Left lung (tissue), 4 donors: ENCODE measurements at regions not wholly inside any gene's neighbourhood (a gene's known extent, or its start where the extent isn't known, plus 50 kb on each side); places are given as distances from the start of the nearest gene placed in this dataset.

Experiments used
- ATAC-seq: fragments of 200-7000 bp; cut with Tn5 transposase; one replicate; pipeline ENCODE4 v1.9.1; 2020; ENCODE audit warnings: moderate library complexity
- DNase-seq, 4 donors: peaks; one replicate each; pipeline ENCODE4 v3.0.0-alpha.2; 2013 to 2020
- H3K27ac ChIP-seq, 2 donors: fragments of 200-600 bp; sonication (generic) in 1 of 2; one replicate each; pipeline versions ENCODE4 v1.5.0 to v1.8.0; 2020 to 2021
- H3K27me3 ChIP-seq, 2 donors: fragments of 200-600 bp; sonication (generic) in 1 of 2; one replicate each; pipeline versions ENCODE4 v1.5.0 to v1.8.0; 2020 to 2021
- H3K36me3 ChIP-seq, 2 donors: fragments of 200-600 bp; sonication (generic) in 1 of 2; one replicate each; pipeline versions ENCODE4 v1.5.0 to v1.8.0; 2020 to 2021
- H3K4me1 ChIP-seq, 2 donors: fragments of 200-600 bp; one replicate each; pipeline ENCODE4 v1.8.0; 2021
- H3K4me3 ChIP-seq, 2 donors: fragments of 200-600 bp; sonication (generic) in 1 of 2; one replicate each; pipeline versions ENCODE4 v1.5.0 to v1.8.0; 2020 to 2021; ENCODE audit warnings: mild to moderate bottlenecking in 1 of 2
- H3K9me3 ChIP-seq, 2 donors: fragments of 200-600 bp; sonication (generic) in 1 of 2; one replicate each; pipeline versions ENCODE4 v1.5.0 to v1.8.0; 2020 to 2021
- intact Hi-C, 2 donors: fragments of 100-400 bp; cut with DNase I; formaldehyde crosslinking; loops; one replicate each; pipeline versions ENCODE4 v1.11.2 to v1.14.2; 2022
- TF ChIP-seq, protein P1 (sequence below), 2 donors: fragments of 200-600 bp; sonication (generic) in 1 of 2; IDR thresholded peaks; one replicate each; pipeline versions ENCODE4 v1.5.0 to v1.8.0; 2021; ENCODE audit warnings: antibody characterized with exemption in 2 of 2
- donor health status: DM: no; HTN: yes; CAD: no.
- donor health status: DM: no; HTN: no; CAD: no.

DNA sequence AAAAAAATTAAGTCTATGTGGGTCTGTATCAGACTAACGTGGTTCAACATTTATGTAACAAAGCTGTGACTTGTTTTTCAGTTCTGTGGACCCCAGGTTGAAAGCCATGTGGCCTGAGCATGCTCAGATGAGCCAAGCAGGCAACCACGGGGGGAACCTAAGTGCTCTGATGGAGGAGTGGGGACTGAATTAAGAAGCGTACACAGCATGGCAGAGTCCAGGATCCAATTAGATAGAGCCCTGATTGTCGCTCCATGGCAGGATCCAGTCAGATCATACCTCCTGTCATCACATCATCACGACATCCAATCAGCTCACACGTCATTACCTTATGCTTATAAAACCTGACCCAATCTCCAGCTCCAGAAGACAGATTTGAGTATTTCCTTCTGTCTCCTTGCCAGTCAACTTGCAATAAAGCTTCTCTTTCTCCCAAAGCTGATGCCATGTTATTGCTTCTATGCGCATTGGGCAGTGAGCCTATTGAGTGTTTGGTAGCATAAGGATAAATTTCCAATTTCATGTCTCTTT, 1013.1 kb upstream of the TMEM132C start:
- Histone ChIP-seq H3K27ac (no peak overlapping the region), H3K36me3 (no peaks in the 10 kb centered on the region), H3K4me1 (no peaks in the 10 kb centered on the region), H3K4me3 (no peak overlapping the region), H3K9me3 (no peaks in the 10 kb centered on the region), H3K27me3 (no peaks in the 10 kb centered on the region)
- intact Hi-C loops = no loop called here
- ATAC-seq = no peak
- no peak for DNase-seq
- TF ChIP-seq, protein P1, sequence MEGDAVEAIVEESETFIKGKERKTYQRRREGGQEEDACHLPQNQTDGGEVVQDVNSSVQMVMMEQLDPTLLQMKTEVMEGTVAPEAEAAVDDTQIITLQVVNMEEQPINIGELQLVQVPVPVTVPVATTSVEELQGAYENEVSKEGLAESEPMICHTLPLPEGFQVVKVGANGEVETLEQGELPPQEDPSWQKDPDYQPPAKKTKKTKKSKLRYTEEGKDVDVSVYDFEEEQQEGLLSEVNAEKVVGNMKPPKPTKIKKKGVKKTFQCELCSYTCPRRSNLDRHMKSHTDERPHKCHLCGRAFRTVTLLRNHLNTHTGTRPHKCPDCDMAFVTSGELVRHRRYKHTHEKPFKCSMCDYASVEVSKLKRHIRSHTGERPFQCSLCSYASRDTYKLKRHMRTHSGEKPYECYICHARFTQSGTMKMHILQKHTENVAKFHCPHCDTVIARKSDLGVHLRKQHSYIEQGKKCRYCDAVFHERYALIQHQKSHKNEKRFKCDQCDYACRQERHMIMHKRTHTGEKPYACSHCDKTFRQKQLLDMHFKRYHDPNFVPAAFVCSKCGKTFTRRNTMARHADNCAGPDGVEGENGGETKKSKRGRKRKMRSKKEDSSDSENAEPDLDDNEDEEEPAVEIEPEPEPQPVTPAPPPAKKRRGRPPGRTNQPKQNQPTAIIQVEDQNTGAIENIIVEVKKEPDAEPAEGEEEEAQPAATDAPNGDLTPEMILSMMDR (IDR thresholded peaks at IDR 0.05) = no peak

DNA sequence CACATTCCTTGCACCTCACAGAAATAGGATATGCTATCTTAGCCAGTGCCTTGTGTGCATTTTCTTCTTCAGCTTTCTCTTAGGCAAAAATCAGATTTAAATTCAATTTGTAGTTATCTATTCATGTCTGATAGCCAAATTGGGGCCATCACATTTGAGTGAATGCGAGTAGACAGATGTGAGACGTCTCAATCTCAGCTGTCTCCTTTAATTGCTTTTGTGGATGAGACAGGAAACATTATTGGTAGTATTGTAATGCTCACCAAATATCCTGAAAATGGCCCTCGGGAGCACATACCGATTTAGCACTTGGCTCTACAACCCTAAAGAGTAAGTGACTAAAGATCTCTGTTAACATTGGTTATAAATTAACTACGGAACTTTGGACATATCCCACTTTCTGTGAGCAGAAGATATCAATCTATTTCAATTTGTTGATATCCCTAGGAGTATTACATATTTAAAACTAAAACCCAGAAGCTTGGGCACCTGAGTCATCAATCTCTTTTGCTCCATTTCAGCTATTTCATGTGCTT, 1012.5 kb upstream of the TMEM132C start:
- Histone ChIP-seq H3K4me3 (no peak overlapping the region), H3K9me3 (no peaks in the 10 kb centered on the region), H3K27ac (no peak overlapping the region), H3K27me3 (no peaks in the 10 kb centered on the region), H3K36me3 (no peaks in the 10 kb centered on the region), H3K4me1 (no peaks in the 10 kb centered on the region)
- intact Hi-C loops = no loop called here
- ATAC-seq = no peak
- TF ChIP-seq, protein P1 (IDR thresholded peaks at IDR 0.05) = no peak
- DNase-seq = no peak

DNA sequence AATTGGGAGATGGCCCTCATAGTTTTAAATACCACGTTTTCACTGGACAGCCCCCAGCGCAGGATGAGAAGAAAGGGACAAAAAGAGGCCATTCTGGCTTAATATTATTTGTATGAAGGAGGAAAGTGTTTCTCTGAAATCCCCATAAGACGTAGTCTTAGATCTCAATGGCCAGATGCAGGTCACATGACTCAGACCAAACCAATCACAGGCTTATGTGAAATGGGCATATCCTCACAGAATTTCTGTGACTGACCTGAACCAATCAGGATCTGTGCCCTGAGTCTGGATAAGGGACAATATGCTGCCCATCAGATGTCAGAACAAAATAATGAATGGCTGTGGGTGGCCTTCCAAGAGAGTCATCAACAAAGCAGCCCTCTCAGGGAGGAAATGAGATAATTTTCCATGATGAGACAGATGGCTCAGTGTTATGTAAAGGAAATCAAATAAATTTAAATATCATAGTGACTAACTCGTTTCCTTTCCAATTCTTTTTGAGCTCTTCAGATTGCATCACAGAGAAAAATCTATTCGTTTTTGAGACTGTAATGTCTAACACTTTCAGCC, 1009.5 kb upstream of the TMEM132C start:
- intact Hi-C loops = no loop called here
- no peak for DNase-seq
- Histone ChIP-seq H3K27me3 (no peaks in the 10 kb centered on the region), H3K4me3 (no peak overlapping the region), H3K27ac (no peak overlapping the region), H3K36me3 (no peaks in the 10 kb centered on the region), H3K9me3 (no peaks in the 10 kb centered on the region), H3K4me1 (no peaks in the 10 kb centered on the region)
- ATAC-seq = no peak
- TF ChIP-seq, protein P1 (IDR thresholded peaks at IDR 0.05) = no peak

DNA sequence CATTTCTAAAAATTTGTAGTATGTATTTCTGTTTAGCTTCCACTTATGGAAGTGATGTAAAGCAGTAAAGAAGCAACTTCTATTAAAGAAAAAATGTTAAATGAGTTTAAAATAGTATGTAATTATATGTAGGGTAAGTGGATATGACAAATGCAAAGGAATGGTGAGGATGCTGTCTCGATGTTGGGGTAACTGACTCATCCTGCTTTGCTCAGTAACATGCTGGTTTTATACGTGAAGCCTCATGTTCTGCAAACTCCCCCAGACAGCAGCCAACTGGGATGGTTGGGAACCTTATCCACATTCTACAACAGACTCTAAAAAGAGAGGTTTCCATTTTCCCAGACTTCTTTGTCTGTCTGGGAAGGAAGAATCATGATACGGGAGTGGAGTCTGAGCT, 1006.4 kb upstream of the TMEM132C start:
- DNase-seq (no peak), ATAC-seq (no peak)
- no peaks in the 10 kb centered on the region for H3K36me3 ChIP-seq
- H3K9me3 ChIP-seq = peaks cover 0 to 5% of the 10 kb centered on the region in 2 donors
- H3K27ac ChIP-seq = no peak overlapping the region
- no peaks in the 10 kb centered on the region for H3K4me1 ChIP-seq
- TF ChIP-seq, protein P1 (IDR thresholded peaks at IDR 0.05) = no peak
- H3K27me3 ChIP-seq = no peaks in the 10 kb centered on the region
- intact Hi-C loops = no loop called here
- no peak overlapping the region for H3K4me3 ChIP-seq

DNA sequence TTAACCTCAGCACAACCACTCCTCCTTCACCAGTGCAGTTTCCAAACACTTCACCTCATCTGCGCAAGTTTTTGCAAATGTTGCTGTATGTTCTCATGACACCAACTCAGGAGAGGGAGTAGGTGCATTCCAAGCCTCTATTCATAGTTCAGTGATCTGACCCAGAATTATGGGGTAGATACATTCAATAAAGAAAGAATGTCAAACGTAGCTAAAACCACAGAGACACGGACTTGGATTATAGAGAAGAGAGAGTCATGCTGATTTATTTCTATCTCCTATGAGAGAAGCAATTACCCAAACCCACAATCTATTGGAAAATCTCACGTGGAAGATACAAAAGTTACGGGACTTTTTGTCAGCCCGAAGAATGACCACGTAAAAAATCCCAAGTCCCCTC, 1006.0 kb upstream of the TMEM132C start:
- TF ChIP-seq, protein P1 (IDR thresholded peaks at IDR 0.05) = no peak
- Histone ChIP-seq H3K4me1 (no peaks in the 10 kb centered on the region), H3K27ac (no peak overlapping the region), H3K36me3 (no peaks in the 10 kb centered on the region), H3K9me3 (peaks cover 0 to 5% of the 10 kb centered on the region in 2 donors), H3K4me3 (no peak overlapping the region), H3K27me3 (no peaks in the 10 kb centered on the region)
- intact Hi-C loops = no loop called here
- ATAC-seq (no peak), DNase-seq (no peak)
